GM23248 (cell line): ENCODE measurements at regions not wholly inside any gene's neighbourhood (a gene's known extent, or its start where the extent isn't known, plus 50 kb on each side); places are given as distances from the start of the nearest gene placed in this dataset.

Source experiments
- EZH2 ChIP-seq: fragments of 200-600 bp; sonication (generic); IDR thresholded peaks from 2 replicates; pipeline ENCODE4 v1.6.1; 2018; ENCODE audit warnings: antibody characterized with exemption, mild to moderate bottlenecking; ENCODE audit not compliant: insufficient read depth, poor library complexity, severe bottlenecking
- EZH2phosphoT487 ChIP-seq: fragments of 200-600 bp; sonication (generic); IDR thresholded peaks from 2 replicates; pipeline ENCODE4 v1.6.1; 2018; ENCODE audit warnings: antibody characterized with exemption, moderate library complexity, mild to moderate bottlenecking, low read depth; ENCODE audit not compliant: insufficient read depth

GRCh38 chr4:123250843-123251242 lies 145.8 kb upstream of the SPRY1 start:
- TF ChIP-seq EZH2phosphoT487 (no peak), EZH2 (no peak)
